Mammary epithelial cell (primary cell): ENCODE measurements at regions not wholly inside any gene's neighbourhood (a gene's known extent, or its start where the extent isn't known, plus 50 kb on each side); places are given as distances from the start of the nearest gene placed in this dataset.

Source experiments
- EZH2 ChIP-seq: IDR thresholded peaks from 2 replicates; pipeline ENCODE4 v1.6.1; 2012; ENCODE audit warnings: low read length, inconsistent platforms, borderline replicate concordance
- TF ChIP-seq, protein P1 (sequence below), 2 donors: IDR thresholded peaks in 1 of 2; conservative IDR thresholded peaks in 1 of 2; 2 replicates each; pipeline ENCODE4 v1.5.1; 2011 to 2012; ENCODE audit warnings: inconsistent platforms in 2 of 2, low read length in 2 of 2, mild to moderate bottlenecking in 2 of 2, control low read depth in 1 of 2, low read depth in 1 of 2; ENCODE audit not compliant: insufficient read depth in 1 of 2; ENCODE audit errors: extremely low read depth in 1 of 2

DNA sequence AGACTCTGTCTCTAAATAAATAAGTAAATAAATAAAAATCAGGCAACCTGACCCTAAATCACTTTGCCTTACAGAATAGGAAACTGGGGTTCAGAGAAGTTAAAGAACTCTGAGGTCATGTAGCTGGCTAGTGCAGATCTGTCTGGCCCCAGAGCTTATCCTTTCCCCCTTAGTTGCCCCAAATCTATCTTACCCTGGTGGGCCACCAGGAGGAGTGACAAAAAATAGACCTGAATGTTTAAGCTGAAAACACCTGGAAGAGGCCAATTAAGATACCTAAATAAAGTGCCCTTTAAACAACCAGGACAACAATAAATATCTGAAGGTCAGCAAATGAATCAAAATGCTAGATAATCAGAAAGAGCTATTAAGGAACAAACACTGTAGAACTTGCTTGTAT is 59.7 kb downstream of the TEX35 start:
- TF ChIP-seq, protein P1, sequence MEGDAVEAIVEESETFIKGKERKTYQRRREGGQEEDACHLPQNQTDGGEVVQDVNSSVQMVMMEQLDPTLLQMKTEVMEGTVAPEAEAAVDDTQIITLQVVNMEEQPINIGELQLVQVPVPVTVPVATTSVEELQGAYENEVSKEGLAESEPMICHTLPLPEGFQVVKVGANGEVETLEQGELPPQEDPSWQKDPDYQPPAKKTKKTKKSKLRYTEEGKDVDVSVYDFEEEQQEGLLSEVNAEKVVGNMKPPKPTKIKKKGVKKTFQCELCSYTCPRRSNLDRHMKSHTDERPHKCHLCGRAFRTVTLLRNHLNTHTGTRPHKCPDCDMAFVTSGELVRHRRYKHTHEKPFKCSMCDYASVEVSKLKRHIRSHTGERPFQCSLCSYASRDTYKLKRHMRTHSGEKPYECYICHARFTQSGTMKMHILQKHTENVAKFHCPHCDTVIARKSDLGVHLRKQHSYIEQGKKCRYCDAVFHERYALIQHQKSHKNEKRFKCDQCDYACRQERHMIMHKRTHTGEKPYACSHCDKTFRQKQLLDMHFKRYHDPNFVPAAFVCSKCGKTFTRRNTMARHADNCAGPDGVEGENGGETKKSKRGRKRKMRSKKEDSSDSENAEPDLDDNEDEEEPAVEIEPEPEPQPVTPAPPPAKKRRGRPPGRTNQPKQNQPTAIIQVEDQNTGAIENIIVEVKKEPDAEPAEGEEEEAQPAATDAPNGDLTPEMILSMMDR (conservative IDR thresholded peaks at IDR 0.05 in 1 of 2, IDR thresholded peaks at IDR 0.05 in 1 of 2; ENCODE audit: extremely low read depth in 1 of 2, insufficient read depth in 1 of 2, low read depth in 1 of 2, low read length in 2 of 2) = no peak
- no peak for TF ChIP-seq EZH2
